ENCODE measurements at regions not wholly inside any gene's neighbourhood (a gene's known extent, or its start where the extent isn't known, plus 50 kb on each side); places are given as distances from the start of the nearest gene placed in this dataset.

DNA sequence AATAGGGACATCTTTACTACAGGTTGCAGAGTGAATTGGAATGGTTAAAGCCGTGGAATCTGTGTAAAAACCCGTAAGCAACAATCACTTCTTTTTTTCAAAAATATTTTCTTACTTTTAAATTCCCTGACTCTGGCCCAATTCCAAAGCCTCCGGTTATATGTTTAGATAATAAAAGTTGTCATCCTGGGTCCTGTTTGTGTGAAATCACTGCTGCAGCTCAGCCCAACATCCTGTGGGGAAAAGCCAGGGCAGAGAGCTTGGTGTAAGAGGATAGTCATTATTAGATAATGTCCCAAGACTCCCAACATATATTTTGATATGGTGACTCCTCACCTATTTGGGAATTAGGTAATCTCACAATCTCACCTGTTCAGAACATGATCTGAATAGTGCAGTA lies 586.0 kb upstream of the BRINP1 start:
- DNase-seq (no peak), ATAC-seq (no peak)
- H3K27ac Mint-ChIP-seq = no peak overlapping the region
- H3K9me3 Mint-ChIP-seq = no peaks in the 10 kb centered on the region
- H3K27me3 Mint-ChIP-seq = no peaks in the 10 kb centered on the region
- H3K36me3 Mint-ChIP-seq (ENCODE audit: low read depth) = no peaks in the 10 kb centered on the region
- no peaks in the 10 kb centered on the region for H3K4me1 Mint-ChIP-seq
- no peak overlapping the region for H3K4me3 Mint-ChIP-seq

DNA sequence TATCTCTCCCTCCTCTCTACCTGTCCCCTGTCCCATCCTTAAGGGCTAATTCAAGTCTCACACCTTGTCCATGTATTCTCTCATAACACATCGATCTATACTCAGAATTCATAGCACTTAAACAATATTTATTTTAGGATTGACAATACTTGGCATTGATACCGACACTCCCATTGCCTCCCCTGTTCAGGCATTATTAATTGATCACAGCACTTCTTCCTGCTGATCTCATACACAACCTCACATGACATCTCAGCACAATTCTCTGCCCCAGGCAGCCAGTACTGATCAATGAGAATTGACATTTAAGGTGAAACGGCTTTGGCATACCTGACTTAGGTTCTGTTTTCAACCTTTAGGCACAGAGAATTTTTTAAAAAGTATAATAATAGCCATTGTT lies 582.4 kb upstream of the BRINP1 start:
- no peak overlapping the region for H3K27ac Mint-ChIP-seq
- no peaks in the 10 kb centered on the region for H3K9me3 Mint-ChIP-seq
- ATAC-seq (no peak), DNase-seq (no peak)
- no peak overlapping the region for H3K4me3 Mint-ChIP-seq
- no peaks in the 10 kb centered on the region for H3K27me3 Mint-ChIP-seq
- H3K36me3 Mint-ChIP-seq (ENCODE audit: low read depth) = no peaks in the 10 kb centered on the region
- no peaks in the 10 kb centered on the region for H3K4me1 Mint-ChIP-seq

DNA sequence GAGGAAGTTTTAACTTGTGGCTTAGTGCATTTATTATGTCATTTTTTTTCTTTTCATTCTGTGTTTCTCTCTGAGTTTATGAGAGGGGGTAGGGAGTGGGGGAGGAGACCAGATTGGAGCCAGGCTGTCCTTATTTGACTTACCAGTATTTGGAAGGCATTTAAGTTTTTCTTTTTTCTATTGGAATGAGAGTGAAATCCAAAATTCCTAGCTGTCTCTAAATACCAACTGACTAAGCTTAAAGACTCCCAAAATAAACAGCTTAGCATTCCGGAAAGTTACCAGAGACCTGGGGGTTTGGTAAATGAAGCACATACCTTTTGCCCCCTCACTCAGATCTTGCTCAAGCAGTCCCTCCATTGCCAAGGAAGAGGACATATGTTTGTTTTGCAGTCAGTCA lies 581.9 kb upstream of the BRINP1 start:
- Mint-ChIP-seq H3K9me3 (no peaks in the 10 kb centered on the region), H3K4me3 (no peak overlapping the region), H3K36me3 (ENCODE audit: low read depth) (no peaks in the 10 kb centered on the region), H3K4me1 (no peaks in the 10 kb centered on the region), H3K27me3 (no peaks in the 10 kb centered on the region), H3K27ac (no peak overlapping the region)
- ATAC-seq (no peak), DNase-seq (no peak)

DNA sequence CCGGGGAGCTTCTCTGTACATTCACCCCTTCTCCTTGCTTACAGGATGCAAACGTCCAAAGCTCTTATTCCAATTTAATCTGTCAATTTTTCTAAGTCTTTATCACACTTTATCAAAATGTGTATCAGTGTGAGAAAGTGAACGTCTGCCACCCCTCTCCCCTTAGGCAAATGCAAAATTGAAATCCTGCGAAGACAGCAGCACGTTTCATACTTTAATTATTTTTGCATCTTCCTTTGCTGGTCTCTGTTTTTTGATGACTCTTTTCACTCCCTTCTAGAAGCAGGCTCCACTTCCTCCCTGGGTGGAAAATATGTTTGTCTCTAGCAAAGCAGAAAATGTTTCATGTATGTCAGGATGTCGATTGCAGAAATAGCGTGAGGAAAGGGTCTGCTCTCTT lies 576.5 kb upstream of the BRINP1 start:
- H3K9me3 Mint-ChIP-seq = no peaks in the 10 kb centered on the region
- DNase-seq (no peak), ATAC-seq (no peak)
- H3K4me3 Mint-ChIP-seq = no peak overlapping the region
- no peaks in the 10 kb centered on the region for H3K4me1 Mint-ChIP-seq
- H3K27me3 Mint-ChIP-seq = no peaks in the 10 kb centered on the region
- H3K27ac Mint-ChIP-seq = no peak overlapping the region
- no peaks in the 10 kb centered on the region for H3K36me3 Mint-ChIP-seq (ENCODE audit: low read depth)

DNA sequence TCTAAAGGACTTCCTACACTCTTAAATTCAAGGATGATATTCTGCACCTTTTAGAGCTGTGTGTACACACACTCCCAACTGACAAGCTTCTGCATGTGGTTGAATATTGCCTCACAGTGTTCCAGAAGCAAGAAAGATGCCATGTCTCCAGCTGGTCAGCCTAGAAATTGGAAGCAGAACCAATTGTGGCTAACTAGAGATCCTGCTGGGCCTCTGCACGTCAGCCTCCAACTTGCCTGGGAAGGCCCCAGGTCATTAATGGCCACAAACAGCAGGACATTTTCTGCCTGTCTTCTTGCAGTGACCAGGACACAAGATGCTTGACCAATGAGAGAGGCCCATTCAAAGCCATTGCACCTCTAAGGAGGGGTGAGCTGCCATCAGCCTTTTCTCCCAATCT lies 571.9 kb upstream of the BRINP1 start:
- Mint-ChIP-seq H3K9me3 (no peaks in the 10 kb centered on the region), H3K27ac (no peak overlapping the region), H3K36me3 (ENCODE audit: low read depth) (no peaks in the 10 kb centered on the region), H3K27me3 (peaks cover 5% of the 10 kb centered on the region), H3K4me3 (no peak overlapping the region), H3K4me1 (no peaks in the 10 kb centered on the region)
- ATAC-seq (no peak), DNase-seq (no peak)

DNA sequence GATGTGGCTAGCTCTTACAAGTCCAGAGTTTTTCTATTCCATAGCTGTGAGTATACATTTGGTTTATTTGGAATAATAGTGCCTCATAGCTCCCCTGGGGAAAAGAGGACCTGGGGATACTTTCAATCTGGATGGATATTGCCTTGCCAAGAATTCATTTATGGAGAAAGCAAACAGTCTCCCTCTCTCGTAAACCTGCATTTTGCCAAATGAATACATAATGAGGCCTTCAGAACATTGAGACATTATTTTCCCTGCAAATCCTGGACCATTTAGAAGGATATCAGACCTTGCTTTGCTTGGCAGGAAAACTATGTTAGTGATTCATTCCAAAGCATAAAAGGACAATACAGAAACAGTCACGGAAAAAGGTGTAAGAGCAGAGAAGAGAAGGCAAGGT lies 569.6 kb upstream of the BRINP1 start:
- ATAC-seq (no peak), DNase-seq (no peak)
- H3K27ac Mint-ChIP-seq = no peak overlapping the region
- no peak overlapping the region for H3K4me3 Mint-ChIP-seq
- no peaks in the 10 kb centered on the region for H3K36me3 Mint-ChIP-seq (ENCODE audit: low read depth)
- no peaks in the 10 kb centered on the region for H3K9me3 Mint-ChIP-seq
- peaks cover 5% of the 10 kb centered on the region for H3K27me3 Mint-ChIP-seq
- no peaks in the 10 kb centered on the region for H3K4me1 Mint-ChIP-seq

- Mint-ChIP-seq H3K4me3 (no peak overlapping the region), H3K4me1 (no peaks in the 10 kb centered on the region), H3K27ac (no peak overlapping the region), H3K9me3 (no peaks in the 10 kb centered on the region), H3K27me3 (peaks cover 5% of the 10 kb centered on the region), H3K36me3 (ENCODE audit: low read depth) (no peaks in the 10 kb centered on the region)
- ATAC-seq (no peak), DNase-seq (no peak)
Measured at GRCh38 chr9:119934497-119934896, 565.3 kb upstream of the BRINP1 start.

- no peaks in the 10 kb centered on the region for H3K36me3 Mint-ChIP-seq (ENCODE audit: low read depth)
- H3K27ac Mint-ChIP-seq = no peak overlapping the region
- H3K27me3 Mint-ChIP-seq = peaks cover 5% of the 10 kb centered on the region
- DNase-seq = no peak
- H3K4me3 Mint-ChIP-seq = no peak overlapping the region
- H3K4me1 Mint-ChIP-seq = no peaks in the 10 kb centered on the region
- H3K9me3 Mint-ChIP-seq = no peaks in the 10 kb centered on the region
- ATAC-seq = no peak
Measured at GRCh38 chr9:119933191-119933590, 564.0 kb upstream of the BRINP1 start.

- Mint-ChIP-seq H3K4me1 (no peaks in the 10 kb centered on the region), H3K4me3 (no peak overlapping the region), H3K27me3 (peaks cover 2% of the 10 kb centered on the region), H3K27ac (no peak overlapping the region), H3K36me3 (ENCODE audit: low read depth) (no peaks in the 10 kb centered on the region), H3K9me3 (peaks cover 16% of the 10 kb centered on the region)
- ATAC-seq (no peak), DNase-seq (no peak)
Measured at GRCh38 chr9:119924736-119925135, 555.5 kb upstream of the BRINP1 start.

GRCh38 chr9:119917175-119917574 lies 547.9 kb upstream of the BRINP1 start:
- peaks cover 2% of the 10 kb centered on the region for H3K27me3 Mint-ChIP-seq
- no peaks in the 10 kb centered on the region for H3K4me1 Mint-ChIP-seq
- ATAC-seq = no peak
- H3K36me3 Mint-ChIP-seq (ENCODE audit: low read depth) = no peaks in the 10 kb centered on the region
- DNase-seq = no peak
- H3K9me3 Mint-ChIP-seq = peaks cover 20% of the 10 kb centered on the region
- no peak overlapping the region for H3K4me3 Mint-ChIP-seq
- H3K27ac Mint-ChIP-seq = no peak overlapping the region

DNA sequence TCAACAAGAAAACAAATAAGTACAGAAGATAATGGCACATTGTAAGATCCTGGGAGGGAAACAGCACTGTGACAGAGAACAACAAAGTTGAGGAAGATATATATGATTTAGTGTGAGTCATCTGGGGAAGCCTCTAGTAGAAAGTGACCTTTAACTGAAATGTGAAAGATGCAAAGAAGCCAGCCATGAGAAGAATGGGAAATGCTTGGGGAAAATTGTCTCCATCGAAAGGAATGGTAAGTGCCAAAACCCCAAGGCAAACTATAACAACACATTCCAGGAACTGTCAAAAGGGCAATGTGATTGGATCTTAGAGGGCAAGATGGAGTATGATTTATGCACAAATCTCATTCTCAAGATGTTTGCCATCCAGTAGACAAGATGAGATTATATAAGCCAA lies 537.8 kb upstream of the BRINP1 start:
- Mint-ChIP-seq H3K4me3 (no peak overlapping the region), H3K9me3 (peaks cover 15% of the 10 kb centered on the region), H3K36me3 (ENCODE audit: low read depth) (no peaks in the 10 kb centered on the region), H3K27me3 (peaks cover 4% of the 10 kb centered on the region), H3K4me1 (no peaks in the 10 kb centered on the region), H3K27ac (no peak overlapping the region)
- no peak for DNase-seq
- no peak for ATAC-seq

GRCh38 chr9:119905724-119906123 lies 536.5 kb upstream of the BRINP1 start:
- Mint-ChIP-seq H3K27me3 (peaks cover 4% of the 10 kb centered on the region), H3K4me3 (no peak overlapping the region), H3K9me3 (peaks cover 20% of the 10 kb centered on the region), H3K36me3 (ENCODE audit: low read depth) (no peaks in the 10 kb centered on the region), H3K27ac (no peak overlapping the region), H3K4me1 (no peaks in the 10 kb centered on the region)
- no peak for DNase-seq
- no peak for ATAC-seq

GRCh38 chr9:119903851-119904250 lies 534.6 kb upstream of the BRINP1 start:
- DNase-seq (no peak), ATAC-seq (no peak)
- Mint-ChIP-seq H3K27me3 (peaks cover 4% of the 10 kb centered on the region), H3K27ac (no peak overlapping the region), H3K36me3 (ENCODE audit: low read depth) (no peaks in the 10 kb centered on the region), H3K4me1 (no peaks in the 10 kb centered on the region), H3K9me3 (peaks cover 16% of the 10 kb centered on the region), H3K4me3 (no peak overlapping the region)

GRCh38 chr9:119902611-119903010 lies 533.4 kb upstream of the BRINP1 start:
- ATAC-seq (no peak), DNase-seq (no peak)
- H3K27ac Mint-ChIP-seq = no peak overlapping the region
- H3K4me1 Mint-ChIP-seq = no peaks in the 10 kb centered on the region
- H3K9me3 Mint-ChIP-seq = peaks cover 11% of the 10 kb centered on the region
- H3K4me3 Mint-ChIP-seq = no peak overlapping the region
- H3K36me3 Mint-ChIP-seq (ENCODE audit: low read depth) = no peaks in the 10 kb centered on the region
- no peaks in the 10 kb centered on the region for H3K27me3 Mint-ChIP-seq

GRCh38 chr9:119898316-119898715 lies 529.1 kb upstream of the BRINP1 start:
- Mint-ChIP-seq H3K9me3 (peaks cover 5% of the 10 kb centered on the region), H3K4me1 (no peaks in the 10 kb centered on the region), H3K27ac (no peak overlapping the region), H3K27me3 (peaks cover 2% of the 10 kb centered on the region), H3K4me3 (no peak overlapping the region), H3K36me3 (ENCODE audit: low read depth) (no peaks in the 10 kb centered on the region)
- DNase-seq = no peak
- no peak for ATAC-seq

DNA sequence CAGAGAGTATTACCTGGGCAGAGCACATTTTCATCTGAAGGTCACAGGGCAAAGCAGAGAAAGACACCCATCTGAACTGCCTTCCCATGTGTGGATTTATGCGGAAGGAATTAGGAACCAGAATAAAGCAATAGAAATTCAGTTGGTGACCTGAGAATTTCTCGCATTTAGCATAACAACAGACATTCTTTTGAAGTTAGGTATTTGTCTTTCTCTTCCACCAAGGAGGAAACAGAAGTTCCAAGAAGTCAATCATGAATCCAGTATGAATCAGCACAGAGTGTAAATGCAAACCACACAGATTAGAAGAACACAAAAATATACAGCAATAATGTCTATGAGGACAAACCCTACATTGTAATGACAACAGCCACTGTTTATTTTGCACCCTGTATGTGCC lies 515.2 kb upstream of the BRINP1 start:
- Mint-ChIP-seq H3K4me3 (no peak overlapping the region), H3K27ac (no peak overlapping the region), H3K36me3 (ENCODE audit: low read depth) (no peaks in the 10 kb centered on the region), H3K4me1 (no peaks in the 10 kb centered on the region), H3K9me3 (no peaks in the 10 kb centered on the region), H3K27me3 (no peaks in the 10 kb centered on the region)
- no peak for ATAC-seq
- DNase-seq = no peak
